H1 (cell line): ENCODE measurements at regions not wholly inside any gene's neighbourhood (a gene's known extent, or its start where the extent isn't known, plus 50 kb on each side); places are given as distances from the start of the nearest gene placed in this dataset.

Experiments
- CTCF ChIA-PET: fragments of 300-600 bp; sonication (Branson Sonifier 250); formaldehyde crosslinking; loops from one replicate; lab custom pipeline; 2021; ENCODE audit not compliant: partially characterized antibody; lab: Charles Lee
- POLR2A ChIA-PET: fragments of 300-600 bp; sonication (Branson Sonifier 250); formaldehyde crosslinking; loops from one replicate; lab custom pipeline; 2021; ENCODE audit warnings: inconsistent platforms; ENCODE audit not compliant: partially characterized antibody; lab: Charles Lee
- DNase-seq, 2 experiments: peaks; one replicate each; pipeline versions ENCODE4 v3.0.0 to v3.0.0-alpha.2; 2010 to 2022; ENCODE audit warnings: low spot score in 2 of 2, low read depth in 1 of 2, mixed read lengths in 1 of 2
- FAIRE-seq: peaks from 2 replicates; lab custom pipeline; 2011; peaks lifted over from hg19 to GRCh38; lab: Jason Lieb, UNC
- H2AFZ ChIP-seq: 2 replicates; pipeline ENCODE4 v1.8.1; 2012; ENCODE audit warnings: low read length, inconsistent platforms
- H2AK5ac ChIP-seq: 2 replicates; pipeline ENCODE4 v1.6.1; 2013; ENCODE audit warnings: low read depth, low read length
- H2BK120ac ChIP-seq: replicated peaks from 2 replicates; pipeline ENCODE3; 2013; ENCODE audit warnings: low read depth, low read length, inconsistent platforms
- H2BK12ac ChIP-seq: 2 replicates; pipeline ENCODE4 v1.6.1; 2013; ENCODE audit warnings: low read depth, low read length
- H2BK15ac ChIP-seq: 2 replicates; pipeline ENCODE4 v1.6.1; 2013; ENCODE audit warnings: low read length
- H2BK20ac ChIP-seq: 2 replicates; pipeline ENCODE4 v1.6.1; 2013; ENCODE audit warnings: low read length
- H2BK5ac ChIP-seq: 2 replicates; pipeline ENCODE4 v1.6.1; 2013; ENCODE audit warnings: low read depth, low read length
- H3K14ac ChIP-seq: 2 replicates; pipeline ENCODE4 v1.6.1; 2013; ENCODE audit warnings: inconsistent platforms; ENCODE audit not compliant: insufficient read length
- H3K18ac ChIP-seq: 2 replicates; pipeline ENCODE4 v1.6.1; 2013; ENCODE audit warnings: low read length; ENCODE audit errors: extremely low read depth
- H3K23ac ChIP-seq: 2 replicates; pipeline ENCODE4 v1.6.1; 2013; ENCODE audit warnings: inconsistent platforms; ENCODE audit not compliant: insufficient read length
- H3K23me2 ChIP-seq: 2 replicates; pipeline ENCODE4 v1.6.1; 2013; ENCODE audit warnings: low read depth, low read length
- H3K27ac ChIP-seq: 2 replicates; pipeline ENCODE4 v1.6.1; 2011; ENCODE audit warnings: low read depth, low read length, inconsistent platforms
- H3K27me3 ChIP-seq, 4 experiments: replicated peaks in 1 of 4; 1 replicate in 1 of 4; 2 replicates in 3 of 4; pipeline versions ENCODE4 v1.6.1 to v1.8.1; 2011 to 2013; ENCODE audit warnings: low read length in 3 of 4, mild to moderate bottlenecking in 3 of 4, inconsistent platforms in 2 of 4, mixed read lengths in 2 of 4, moderate library complexity in 1 of 4; ENCODE audit not compliant: control insufficient read depth in 3 of 4, insufficient read depth in 3 of 4; ENCODE audit errors: extremely low read depth in 1 of 4
- H3K36me3 ChIP-seq, 4 experiments: 2 replicates each; pipeline versions ENCODE4 v1.6.1 to v1.8.1; 2011 to 2013; ENCODE audit warnings: mild to moderate bottlenecking in 4 of 4, low read length in 3 of 4, moderate library complexity in 2 of 4, control low read depth in 1 of 4, inconsistent platforms in 1 of 4; ENCODE audit not compliant: insufficient read depth in 4 of 4, control insufficient read depth in 2 of 4
- H3K4ac ChIP-seq: replicated peaks from 2 replicates; pipeline ENCODE3; 2013; ENCODE audit warnings: low read length, low read depth, mixed read lengths, inconsistent platforms; ENCODE audit not compliant: insufficient read length
- H3K4me1 ChIP-seq, 4 experiments: replicated peaks in 1 of 4; 1 replicate in 1 of 4; 2 replicates in 3 of 4; pipeline versions ENCODE4 v1.6.1 to v1.8.1; 2011 to 2013; ENCODE audit warnings: low read length in 3 of 4, inconsistent platforms in 2 of 4, mixed read lengths in 1 of 4; ENCODE audit not compliant: insufficient read depth in 4 of 4, control insufficient read depth in 3 of 4
- H3K4me2 ChIP-seq, 2 experiments: 2 replicates each; pipeline versions ENCODE4 v1.6.1 to v1.8.1; 2011 to 2013; ENCODE audit warnings: low read depth in 2 of 2, low read length in 2 of 2, control low read depth in 1 of 2, inconsistent platforms in 1 of 2, mild to moderate bottlenecking in 1 of 2; ENCODE audit not compliant: insufficient read depth in 1 of 2
- H3K4me3 ChIP-seq, 4 experiments: fragments of 200-600, 300-600 bp in 1 of 4; sonication (generic), shearing (Covaris generic), sonication (Bioruptor Twin) in 1 of 4; 2 replicates each; pipeline versions ENCODE4 v1.5.1 to v1.8.1; 2011 to 2016; ENCODE audit warnings: low read length in 4 of 4, low read depth in 3 of 4, control low read depth in 2 of 4, inconsistent platforms in 2 of 4, mild to moderate bottlenecking in 2 of 4, mixed read lengths in 1 of 4, moderate library complexity in 1 of 4; ENCODE audit not compliant: insufficient read depth in 2 of 4; ENCODE audit errors: extremely low read depth in 1 of 4
- H3K56ac ChIP-seq: replicated peaks from 2 replicates; pipeline ENCODE3; 2013; ENCODE audit warnings: low read depth, mild to moderate bottlenecking, mixed read lengths, low read length, inconsistent platforms; ENCODE audit not compliant: insufficient read length
- H3K79me1 ChIP-seq: 2 replicates; pipeline ENCODE4 v1.6.1; 2013; ENCODE audit warnings: low read depth, low read length, control low read depth
- H3K79me2 ChIP-seq, 2 experiments: 2 replicates each; pipeline versions ENCODE4 v1.6.1 to v1.8.1; 2012 to 2013; ENCODE audit warnings: low read length in 2 of 2, mild to moderate bottlenecking in 2 of 2, inconsistent platforms in 1 of 2; ENCODE audit not compliant: insufficient read depth in 2 of 2, control insufficient read depth in 1 of 2
- H3K9ac ChIP-seq, 4 experiments: replicated peaks in 1 of 4; 1 replicate in 1 of 4; 2 replicates in 3 of 4; pipeline versions ENCODE4 v1.6.1 to v1.8.1; 2011 to 2013; ENCODE audit warnings: low read depth in 3 of 4, low read length in 3 of 4, control low read depth in 2 of 4, mild to moderate bottlenecking in 2 of 4, moderate library complexity in 2 of 4, inconsistent platforms in 1 of 4; ENCODE audit errors: extremely low read depth in 1 of 4
- H3K9me3 ChIP-seq, 2 experiments: 2 replicates each; pipeline versions ENCODE4 v1.6.1 to v1.8.1; 2012 to 2013; ENCODE audit warnings: mild to moderate bottlenecking in 2 of 2, moderate library complexity in 2 of 2, control low read depth in 1 of 2, inconsistent platforms in 1 of 2, low read depth in 1 of 2, low read length in 1 of 2, mixed read lengths in 1 of 2; ENCODE audit not compliant: insufficient read depth in 2 of 2
- H4K20me1 ChIP-seq, 2 experiments: replicated peaks in 1 of 2; 2 replicates each; pipeline versions ENCODE3 to v1.8.1; 2011 to 2013; ENCODE audit warnings: inconsistent platforms in 2 of 2, low read length in 2 of 2, mild to moderate bottlenecking in 1 of 2; ENCODE audit not compliant: insufficient read depth in 2 of 2, control insufficient read depth in 1 of 2
- H4K5ac ChIP-seq: 2 replicates; pipeline ENCODE4 v1.6.1; 2013; ENCODE audit warnings: low read length, low read depth, mixed read lengths, inconsistent platforms; ENCODE audit not compliant: insufficient read length
- H4K8ac ChIP-seq: 2 replicates; pipeline ENCODE4 v1.8.0; 2013; ENCODE audit warnings: mild to moderate bottlenecking, moderate library complexity, low read length, inconsistent platforms; ENCODE audit not compliant: insufficient read depth; ENCODE audit errors: extremely low read depth
- H4K91ac ChIP-seq: replicated peaks from 2 replicates; pipeline ENCODE3; 2013; ENCODE audit warnings: low read length, mixed read lengths, inconsistent platforms; ENCODE audit not compliant: insufficient read length
- EP300 ChIP-seq, 2 experiments: IDR thresholded peaks; 1 replicate in 1 of 2; 2 replicates in 1 of 2; pipeline ENCODE4 v1.6.1; 2011 to 2012; ENCODE audit warnings: low read depth in 2 of 2, low read length in 2 of 2, mild to moderate bottlenecking in 2 of 2, borderline replicate concordance in 1 of 2, inconsistent platforms in 1 of 2, moderate library complexity in 1 of 2
- NRF1 ChIP-seq: IDR thresholded peaks from 2 replicates; pipeline ENCODE4 v1.6.1; 2011; ENCODE audit warnings: mild to moderate bottlenecking, low read depth, low read length, improper control_type of control experiment
- PHF8 ChIP-seq: fragments of 200-600 bp; sonication (generic); conservative IDR thresholded peaks from 2 replicates; pipeline ENCODE4 v1.7.1; 2012; ENCODE audit warnings: low read depth, mild to moderate bottlenecking, inconsistent platforms, low read length, moderate library complexity
- SIN3A ChIP-seq, 2 experiments: IDR thresholded peaks in 1 of 2; conservative IDR thresholded peaks in 1 of 2; 2 replicates each; pipeline ENCODE4 v1.6.1; 2011 to 2012; ENCODE audit warnings: low read length in 2 of 2, improper control_type of control experiment in 1 of 2, low read depth in 1 of 2, mild to moderate bottlenecking in 1 of 2
- SIRT6 ChIP-seq: IDR thresholded peaks from one replicate; pipeline ENCODE4 v1.7.1; 2012; ENCODE audit warnings: low read length, inconsistent platforms
- SIX5 ChIP-seq: IDR thresholded peaks from 2 replicates; pipeline ENCODE4 v1.6.1; 2011; ENCODE audit warnings: mild to moderate bottlenecking, low read depth, low read length
- SRF ChIP-seq: IDR thresholded peaks from 2 replicates; pipeline ENCODE4 v1.6.1; 2011; ENCODE audit warnings: mild to moderate bottlenecking, low read depth, low read length, moderate library complexity
- SUZ12 ChIP-seq: fragments of 200-600 bp; sonication (generic); IDR thresholded peaks from 2 replicates; pipeline ENCODE4 v1.6.1; 2012; ENCODE audit warnings: mild to moderate bottlenecking, inconsistent platforms, low read length, moderate library complexity, mixed read lengths
- TAF7 ChIP-seq: optimal IDR thresholded peaks from 2 replicates; pipeline ENCODE3; 2011; ENCODE audit warnings: low read depth, mild to moderate bottlenecking, inconsistent platforms, low read length, moderate library complexity, borderline replicate concordance
- TCF12 ChIP-seq: IDR thresholded peaks from 2 replicates; pipeline ENCODE4 v1.6.1; 2011; ENCODE audit warnings: low read depth, mild to moderate bottlenecking, low read length
- TEAD4 ChIP-seq: IDR thresholded peaks from 2 replicates; pipeline ENCODE4 v1.6.1; 2012; ENCODE audit warnings: low read depth, low read length, inconsistent platforms, mixed read lengths
- WGBS, 2 experiments: shearing (Covaris generic) in 1 of 2; methylation state at CpG; one replicate each; pipeline versions ENCODE4 v1.1.6 to v1.1.7; 2013 to 2015; ENCODE audit warnings: low lambda C conversion rate in 2 of 2, mixed read lengths in 2 of 2, inconsistent platforms in 1 of 2, low coverage in 1 of 2, missing lambda C conversion rate in 1 of 2; ENCODE audit not compliant: insufficient replicate concordance in 2 of 2, insufficient coverage in 1 of 2, insufficient read length in 1 of 2; ENCODE audit errors: extremely low coverage in 1 of 2, missing lambda C conversion rate in 1 of 2; 5-methylcytosine and 5-hydroxymethylcytosine counted together
- TF ChIP-seq, protein P1 (sequence below): IDR thresholded peaks from 2 replicates; pipeline ENCODE4 v1.6.1; 2012; ENCODE audit warnings: inconsistent platforms

DNA sequence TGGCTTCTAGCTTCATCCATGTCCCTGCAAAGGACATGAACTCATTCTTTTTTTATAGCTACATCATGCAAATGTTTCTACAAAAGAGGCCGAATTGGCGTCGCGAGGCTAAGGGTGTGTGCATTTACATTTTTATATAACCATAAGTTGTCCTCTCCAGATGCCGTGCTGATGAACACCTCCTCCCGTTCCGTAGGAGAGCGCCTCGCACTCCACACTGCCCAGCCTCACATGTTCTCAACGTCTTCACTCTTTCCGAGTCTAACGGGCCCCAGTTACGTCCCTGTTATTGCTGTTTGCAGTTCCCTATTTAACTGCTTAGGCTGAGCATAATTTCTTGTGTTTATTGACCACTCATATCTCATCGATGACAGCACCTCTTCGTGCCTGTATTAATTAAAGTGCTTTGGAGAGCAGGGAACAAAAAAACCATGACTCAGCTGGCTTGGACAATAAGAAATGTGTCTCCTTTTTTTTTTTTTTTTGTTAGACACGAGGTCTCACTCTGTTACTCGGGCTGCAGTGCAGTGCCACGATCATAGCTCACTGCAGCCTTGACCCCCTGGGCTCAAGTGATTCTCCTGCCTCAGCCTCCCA lies 113.5 kb upstream of the SDK1 start:
- Histone ChIP-seq H3K36me3 (no peaks in the 10 kb centered on the region), H3K9me3 (no peaks in the 10 kb centered on the region), H2AK5ac (no peak overlapping the region), H3K56ac (no peak overlapping the region), H4K8ac (no peak overlapping the region), H3K79me2 (no peaks in the 10 kb centered on the region), H3K27me3 (no peaks in the 10 kb centered on the region), H2AFZ (no peak overlapping the region), H3K18ac (no peak overlapping the region), H3K79me1 (no peaks in the 10 kb centered on the region; the same call in 1 of the 2 replicates), H4K20me1 (no peaks in the 10 kb centered on the region), H4K91ac (no peak overlapping the region), H2BK12ac (0 out of 2 replicates have a peak overlapping the region, but pooled peaks have one; percentile 9), H2BK20ac (0 out of 2 replicates have a peak overlapping the region, but pooled peaks have one; percentile 75), H4K5ac (no peak overlapping the region), H2BK5ac (peak overlapping the region; percentile 30; the same call in 1 of the 2 replicates), H2BK120ac (no peak overlapping the region), H3K27ac (no peak overlapping the region), H3K4me1 (peaks cover 0 to 6% (median 0%) of the 10 kb centered on the region in 4 experiments; a peak in 1 of 7 replicates), H3K23me2 (no peaks in the 10 kb centered on the region), H3K23ac (no peak overlapping the region), H3K4me2 (no peak overlapping the region), H3K4me3 (no peak overlapping the region), H3K9ac (no peak overlapping the region), H2BK15ac (no peak overlapping the region), H3K14ac (no peak overlapping the region), H3K4ac (no peak overlapping the region)
- CTCF ChIA-PET = no interaction called here
- WGBS, 2 experiments = 93% methylated on average over 18 of the region's 18 CpGs; no CpG with 5 or more reads in 1 of the 2 experiments
- POLR2A ChIA-PET = no interaction called here
- FAIRE-seq (no peak), DNase-seq (no peak)
- TF ChIP-seq TEAD4 (no peak), SUZ12 (no peak), SIRT6 (no peak), NRF1 (no peak), PHF8 (no peak), SIX5 (no peak), TAF7 (no peak), EP300 (IDR thresholded peaks at IDR 0.05; ENCODE audit: borderline replicate concordance in 1 of 2, low read depth in 2 of 2, low read length in 2 of 2) (no peak), SRF (no peak), TCF12 (no peak), SIN3A (conservative IDR thresholded peaks at IDR 0.05 in 1 of 2, IDR thresholded peaks at IDR 0.05 in 1 of 2; ENCODE audit: low read depth in 1 of 2, low read length in 2 of 2) (no peak)
- TF ChIP-seq, protein P1, sequence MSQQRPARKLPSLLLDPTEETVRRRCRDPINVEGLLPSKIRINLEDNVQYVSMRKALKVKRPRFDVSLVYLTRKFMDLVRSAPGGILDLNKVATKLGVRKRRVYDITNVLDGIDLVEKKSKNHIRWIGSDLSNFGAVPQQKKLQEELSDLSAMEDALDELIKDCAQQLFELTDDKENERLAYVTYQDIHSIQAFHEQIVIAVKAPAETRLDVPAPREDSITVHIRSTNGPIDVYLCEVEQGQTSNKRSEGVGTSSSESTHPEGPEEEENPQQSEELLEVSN = no peak
